Stimulated activated CD8-positive, alpha-beta memory T cell treated with anti-CD3 and anti-CD28 coated beads, Interleukin-4, amount 100 ng/mL, for 48 hours (primary cell): ENCODE measurements at regions not wholly inside any gene's neighbourhood (a gene's known extent, or its start where the extent isn't known, plus 50 kb on each side); places are given as distances from the start of the nearest gene placed in this dataset.
A peak's percentile ranks its signal among the peaks of the same experiment; 100 is the strongest.

Source experiments
- DNase-seq: peaks from one replicate; pipeline ENCODE4 v3.0.0-alpha.2; 2020

DNA sequence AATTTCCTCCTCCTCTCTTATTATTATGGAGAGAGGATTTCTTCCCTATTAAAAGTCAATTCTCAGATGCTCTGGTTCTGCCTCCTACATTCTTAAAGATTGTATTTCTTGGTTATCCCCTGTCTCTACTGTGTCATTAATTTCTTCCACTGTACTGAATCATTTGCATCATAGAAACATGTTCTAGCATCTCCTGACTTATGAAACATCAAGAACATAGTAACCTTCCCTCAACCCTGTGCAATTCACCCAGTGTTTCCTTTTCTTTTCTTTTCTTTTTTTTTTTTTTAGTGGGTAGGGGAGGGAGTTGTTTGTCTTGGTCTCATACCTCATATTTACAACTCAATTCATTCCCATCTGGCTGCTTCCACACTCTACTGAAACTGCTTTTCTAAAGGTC, 288.0 kb upstream of the PLET1 start:
- DNase-seq: no peak

DNA sequence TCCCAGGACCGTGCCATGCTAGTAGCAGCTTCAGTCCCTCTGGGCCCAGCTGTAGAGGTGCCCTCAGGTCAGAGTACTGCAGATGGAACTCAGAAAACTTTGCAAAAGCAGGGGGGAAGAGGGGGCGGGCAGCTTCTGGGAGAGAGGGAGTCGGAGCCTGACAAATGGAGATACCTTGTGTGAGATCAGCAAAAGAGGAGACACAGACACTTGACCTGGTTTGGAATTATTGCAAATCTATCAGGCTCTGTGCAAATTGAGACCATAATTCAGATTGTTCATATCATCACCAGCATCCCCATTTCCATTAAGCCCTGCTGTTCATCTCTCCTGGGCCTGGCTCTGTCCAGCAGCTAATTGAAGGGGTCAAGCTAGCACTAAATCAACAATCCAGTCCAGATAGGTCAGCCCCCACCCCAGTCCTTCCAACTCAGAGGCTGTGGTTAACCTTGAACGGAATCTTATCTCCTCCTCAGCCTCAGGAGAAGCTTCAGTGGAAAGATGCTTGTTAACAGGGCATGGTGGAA, 292.6 kb upstream of the PLET1 start:
- no peak for DNase-seq

DNA sequence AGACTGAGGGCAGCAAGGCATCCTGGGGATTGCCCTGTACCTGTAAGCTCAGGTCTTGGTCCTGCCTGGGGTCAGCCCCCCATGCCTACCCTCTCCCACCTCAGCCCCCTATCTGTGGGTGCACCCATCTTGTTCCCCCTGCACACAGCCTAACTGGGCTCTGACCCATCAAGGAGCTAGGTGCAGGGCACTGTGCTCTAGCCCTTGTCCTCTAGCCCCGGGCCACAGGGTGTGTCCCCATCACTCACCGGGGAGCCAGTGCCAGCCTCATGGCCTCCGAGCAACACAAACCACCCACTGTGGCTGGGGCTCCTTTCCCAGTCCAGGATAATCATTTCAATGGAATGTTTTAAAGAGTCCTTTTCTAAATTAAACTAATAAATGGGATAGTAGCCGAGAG, 293.9 kb upstream of the PLET1 start:
- no peak for DNase-seq

DNA sequence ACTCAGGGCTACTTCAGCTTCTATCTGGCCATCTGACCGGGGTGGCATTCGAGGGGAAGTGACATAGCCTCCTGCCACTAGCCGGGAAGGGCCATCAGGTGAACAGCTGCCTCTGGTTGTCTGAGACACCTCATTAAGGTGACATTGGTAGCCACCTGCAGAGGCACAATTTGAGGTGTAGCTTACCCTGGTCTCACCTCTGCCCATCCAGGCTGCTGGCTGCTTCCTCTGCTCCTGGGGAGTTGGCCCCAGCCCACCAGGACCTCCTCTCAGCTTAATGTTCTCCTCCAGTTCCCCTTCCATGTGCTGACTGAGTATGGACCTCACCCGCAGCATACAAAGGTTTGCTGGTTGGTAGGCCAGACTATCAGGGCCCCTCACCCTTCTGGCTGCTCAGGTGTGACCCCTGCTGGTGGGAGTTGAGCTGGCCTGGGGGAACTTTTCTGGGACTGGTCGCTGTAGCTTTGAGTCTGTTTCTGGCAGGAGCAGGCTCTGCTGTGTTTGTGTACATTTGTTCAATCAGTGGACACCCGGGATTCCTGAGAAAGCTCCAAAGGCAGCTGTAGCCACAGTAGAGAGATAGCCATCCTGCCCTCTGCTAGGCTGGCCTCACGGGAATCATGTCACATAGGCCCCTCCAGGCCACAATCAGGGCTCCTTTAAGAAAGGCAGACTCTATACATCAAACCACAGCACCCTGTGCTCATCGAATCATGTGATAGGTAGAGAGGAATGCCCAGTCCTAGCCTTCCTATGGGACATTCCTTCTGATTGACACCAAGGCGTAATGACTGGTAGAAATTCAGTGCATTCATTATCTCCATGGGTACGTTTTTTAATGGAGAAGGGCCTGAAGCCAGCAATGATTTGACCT, 295.1 kb upstream of the PLET1 start:
- DNase-seq: peak; percentile 90

DNA sequence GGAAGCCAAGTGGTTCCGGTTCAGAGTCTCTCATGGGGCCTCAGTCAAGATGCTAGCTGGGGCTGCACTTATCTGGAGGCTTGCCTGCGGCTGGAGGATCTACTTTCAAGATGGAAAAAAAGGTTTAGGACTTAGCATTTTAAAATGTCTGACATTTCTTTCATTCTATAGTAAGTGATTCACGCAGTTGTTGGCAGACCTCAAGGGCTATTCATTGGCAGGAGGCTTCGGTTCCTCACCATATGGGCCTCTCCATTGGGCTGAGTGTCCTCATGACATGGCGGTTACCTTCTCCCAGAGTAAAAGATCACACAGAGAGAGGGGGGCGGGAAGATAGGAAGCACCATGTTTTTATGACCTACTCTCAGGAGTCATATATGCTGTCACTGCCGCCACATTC, 298.0 kb upstream of the PLET1 start:
- DNase-seq: no peak

DNA sequence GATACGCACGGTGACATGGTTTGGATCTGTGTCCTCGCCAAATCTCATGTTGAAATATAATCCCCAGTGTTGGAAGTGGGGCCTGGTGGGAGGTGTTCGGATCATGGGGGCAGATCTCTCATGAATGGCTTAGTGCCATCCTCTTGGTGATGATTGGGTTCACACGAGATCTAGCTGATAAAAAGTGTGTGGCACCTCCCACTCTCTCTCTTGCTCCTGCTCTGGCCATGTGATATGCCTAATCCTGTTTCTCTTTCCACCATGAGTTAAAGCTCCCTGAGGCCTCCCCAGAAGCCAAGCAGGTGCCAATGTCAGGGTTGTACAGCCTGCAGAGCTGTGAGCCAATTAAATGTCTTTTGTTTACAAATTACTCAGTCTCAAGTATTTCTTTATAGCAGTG, 303.1 kb upstream of the PLET1 start:
- DNase-seq: no peak

DNA sequence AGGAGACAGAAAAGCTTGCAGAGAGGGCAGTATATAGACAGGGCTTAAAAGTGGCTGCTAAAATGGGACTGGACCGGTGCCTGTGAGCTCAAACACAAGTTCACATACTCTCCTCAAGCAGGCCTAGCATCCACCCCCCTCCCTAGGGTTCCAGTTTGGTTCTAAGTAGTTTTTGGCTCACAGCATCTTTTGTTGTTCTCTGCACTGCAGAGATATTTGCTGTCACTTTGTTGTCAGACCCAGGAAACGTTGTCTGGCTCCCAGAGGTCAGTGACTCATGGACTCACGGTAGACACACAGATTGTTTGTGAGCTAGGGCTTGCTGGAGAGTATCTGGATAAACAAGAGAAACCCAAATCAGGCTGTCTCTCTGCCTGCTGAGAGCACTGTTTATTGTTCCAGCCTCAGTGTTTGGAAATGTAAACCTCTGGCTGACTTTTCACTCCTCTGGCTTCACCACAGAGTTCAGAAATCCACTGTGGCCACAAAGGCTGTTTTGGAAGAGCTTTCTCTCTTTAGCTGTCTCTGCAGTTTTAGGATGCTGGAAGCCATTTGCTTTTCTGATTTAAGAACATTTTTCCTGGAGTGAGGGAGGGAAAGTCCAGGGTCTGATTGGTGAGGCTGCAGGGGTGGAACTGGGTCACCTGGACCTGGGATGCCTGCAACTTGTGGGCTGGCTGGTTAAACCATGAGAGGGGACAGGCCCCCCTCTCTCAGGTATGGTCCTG, 303.7 kb upstream of the PLET1 start:
- no peak for DNase-seq

DNA sequence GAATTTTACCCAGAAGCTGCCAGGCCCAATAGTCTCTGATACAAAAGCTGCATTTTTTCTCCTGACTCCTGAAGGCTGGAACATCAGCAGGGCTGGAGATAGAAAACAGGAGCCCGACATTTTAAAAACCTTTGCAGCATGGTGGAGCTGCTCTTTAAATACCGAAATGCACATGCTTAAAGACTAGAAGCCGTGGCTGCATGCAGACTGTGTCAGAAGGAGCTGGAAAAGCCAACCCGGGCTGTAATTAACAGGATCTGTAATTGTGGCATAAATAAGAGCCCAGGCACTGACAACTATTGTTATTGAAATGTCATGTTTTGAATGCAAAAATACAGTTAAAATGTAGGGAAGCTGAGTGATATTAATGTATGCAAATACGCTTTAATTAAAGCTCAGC, 304.9 kb upstream of the PLET1 start:
- no peak for DNase-seq

DNA sequence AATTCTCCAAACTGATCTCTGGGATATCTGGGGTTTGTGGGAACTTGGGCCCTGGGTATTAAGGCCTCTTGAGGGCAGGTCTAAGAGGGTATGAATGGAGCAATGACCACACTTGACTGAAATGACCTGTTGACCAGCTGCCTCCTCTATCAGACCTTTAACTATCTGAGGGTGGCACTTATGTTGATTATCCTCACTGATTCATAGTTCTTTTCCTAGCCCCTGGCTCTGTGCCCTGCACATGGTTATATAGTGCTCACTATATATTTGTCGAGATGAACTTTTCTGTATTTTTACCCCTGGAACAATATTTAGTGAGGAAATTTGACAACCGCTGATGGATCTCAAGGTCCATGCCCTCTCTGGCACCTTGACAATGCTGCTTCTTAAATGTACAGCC, 305.5 kb upstream of the PLET1 start:
- DNase-seq: no peak

DNA sequence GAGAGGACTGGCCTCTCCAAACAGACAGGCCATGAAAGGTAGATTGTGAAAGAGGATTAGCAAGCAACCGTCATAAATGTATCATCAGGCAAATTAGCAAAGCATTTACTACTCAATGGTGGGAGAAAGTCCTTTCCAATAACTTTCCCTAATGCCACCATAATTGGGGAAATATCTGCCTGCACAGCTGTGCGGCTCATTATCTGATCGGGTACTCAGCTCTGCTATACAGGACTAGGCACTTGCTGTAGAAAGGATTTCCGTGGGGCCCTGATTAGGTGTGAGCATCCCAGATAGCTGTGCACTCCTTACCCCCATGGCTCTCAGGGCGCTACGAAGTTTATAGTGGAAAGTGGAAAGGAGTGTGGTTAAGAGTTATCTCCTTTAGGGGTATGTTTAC, 309.7 kb upstream of the PLET1 start:
- DNase-seq: no peak

DNA sequence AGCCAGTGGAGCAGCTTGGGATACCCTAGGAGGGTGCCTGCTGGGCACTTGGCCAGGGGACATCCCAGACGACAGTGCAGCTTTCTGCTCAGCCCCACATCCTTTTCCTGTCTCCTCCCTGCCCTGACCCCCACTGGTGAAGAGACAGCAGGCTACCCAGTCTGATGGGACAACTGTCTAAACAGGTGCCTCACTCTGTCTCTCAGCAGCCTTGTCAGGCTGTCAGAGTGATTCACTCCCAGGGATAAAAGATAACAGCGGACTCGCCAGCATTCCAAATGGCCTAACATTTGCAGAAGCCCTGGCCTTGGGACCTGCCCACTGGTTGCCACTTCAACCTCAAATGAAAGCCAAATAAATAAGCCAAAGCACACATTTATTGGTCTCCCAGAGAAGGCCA, 318.6 kb upstream of the PLET1 start:
- DNase-seq: no peak

DNA sequence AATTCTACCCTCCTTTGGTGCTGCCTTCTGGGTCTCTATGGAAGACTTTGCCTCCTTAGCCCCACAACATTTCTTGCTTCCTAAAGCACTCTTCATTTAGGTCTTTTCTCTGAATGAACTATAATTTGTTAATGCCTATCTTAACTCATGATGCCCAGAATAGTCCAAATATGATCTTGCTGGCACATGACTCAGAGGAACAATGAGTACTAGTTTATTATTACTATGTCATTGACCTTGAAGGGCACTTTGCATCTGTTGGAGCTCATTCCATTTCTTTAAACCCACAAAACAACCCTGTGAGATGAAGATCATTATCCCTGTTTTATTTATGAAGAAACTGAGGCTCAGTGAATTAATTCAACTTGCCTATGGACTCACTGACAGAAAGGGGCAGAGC, 320.2 kb upstream of the PLET1 start:
- DNase-seq: no peak

DNA sequence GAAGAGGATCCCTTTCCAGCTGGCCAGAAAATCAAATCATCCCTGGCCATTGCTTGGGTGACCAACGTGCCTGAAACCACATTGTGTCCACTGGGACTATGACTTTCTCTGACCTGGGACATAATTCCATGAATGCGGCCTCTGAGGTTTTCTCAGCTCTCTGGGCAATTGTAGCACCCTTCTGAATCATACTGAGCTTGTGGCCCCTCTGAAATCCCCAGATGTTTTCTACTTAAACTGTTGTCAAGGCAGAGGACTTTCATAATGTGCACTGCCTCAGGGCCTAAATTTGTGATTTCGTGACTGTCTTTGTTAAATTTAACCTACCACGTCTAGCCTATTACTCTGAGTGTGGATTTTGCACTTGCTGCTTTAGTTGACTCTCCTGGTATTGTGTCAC, 321.1 kb upstream of the PLET1 start:
- DNase-seq: no peak

DNA sequence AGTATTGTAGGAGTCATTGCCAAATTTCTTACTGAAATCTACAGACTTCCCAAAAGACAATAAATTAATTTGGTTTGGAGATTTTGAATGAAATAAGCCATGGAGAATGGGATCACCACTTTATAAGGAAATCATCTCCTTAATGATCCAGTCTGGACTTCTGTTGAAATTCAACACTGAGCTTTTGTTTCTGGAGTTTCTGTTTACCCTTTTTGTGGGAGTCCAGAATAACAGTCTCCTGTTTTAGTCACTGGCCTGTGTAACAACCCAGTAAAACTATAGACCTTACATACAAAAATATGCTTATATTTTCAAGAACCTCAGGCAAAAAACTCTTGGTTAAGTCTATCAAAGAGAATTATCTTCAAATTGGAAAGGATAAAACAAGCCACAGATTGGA, 321.7 kb upstream of the PLET1 start:
- no peak for DNase-seq

DNA sequence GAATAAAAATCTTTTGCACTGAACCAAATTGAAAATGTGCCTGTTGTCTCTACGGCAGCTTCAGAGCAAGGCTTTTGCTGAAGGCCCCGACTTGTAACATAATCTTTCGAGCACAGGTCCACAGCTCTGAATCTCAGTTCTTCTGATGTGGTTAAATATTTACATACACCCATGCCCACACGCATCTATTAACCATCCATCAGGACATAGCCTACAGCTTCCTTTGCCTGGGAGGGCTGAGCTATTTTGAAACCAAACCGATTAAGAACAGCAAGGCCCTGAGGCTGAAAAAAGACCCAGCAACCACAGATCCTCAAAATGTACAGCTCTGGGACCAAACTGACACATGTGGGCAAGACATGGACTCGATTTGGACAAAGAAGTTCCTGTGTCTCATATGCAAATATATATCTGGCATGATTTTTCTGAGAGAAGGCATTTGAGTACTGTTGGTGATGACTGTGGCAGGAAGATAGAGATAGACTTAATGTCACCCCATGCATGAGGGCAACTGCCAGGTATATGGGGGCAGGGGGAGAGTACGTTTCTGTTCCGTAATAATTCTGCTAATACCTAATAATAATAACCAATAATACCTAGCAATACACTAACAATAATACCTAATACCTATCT, 322.7 kb upstream of the PLET1 start:
- no peak for DNase-seq

DNA sequence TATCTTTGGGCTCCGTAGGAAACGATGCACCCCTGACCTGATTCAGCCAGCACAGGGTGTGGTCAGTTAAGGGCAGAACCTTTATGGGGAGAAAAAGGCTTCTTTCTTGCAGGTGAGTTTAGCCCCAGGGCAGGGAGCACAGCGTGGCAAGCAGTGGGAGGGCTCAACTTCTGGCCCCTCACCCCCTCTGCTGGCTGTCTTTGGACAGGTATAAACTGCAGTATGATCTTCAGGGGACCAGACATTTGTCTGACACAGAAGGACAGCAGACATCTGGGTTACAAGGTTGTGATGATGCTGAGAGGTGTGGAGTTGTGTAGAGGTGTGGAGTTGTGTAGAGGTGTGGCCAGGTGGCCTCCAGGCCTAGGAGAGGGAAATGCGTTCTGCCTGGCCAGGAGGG, 324.0 kb upstream of the PLET1 start:
- DNase-seq: no peak

DNA sequence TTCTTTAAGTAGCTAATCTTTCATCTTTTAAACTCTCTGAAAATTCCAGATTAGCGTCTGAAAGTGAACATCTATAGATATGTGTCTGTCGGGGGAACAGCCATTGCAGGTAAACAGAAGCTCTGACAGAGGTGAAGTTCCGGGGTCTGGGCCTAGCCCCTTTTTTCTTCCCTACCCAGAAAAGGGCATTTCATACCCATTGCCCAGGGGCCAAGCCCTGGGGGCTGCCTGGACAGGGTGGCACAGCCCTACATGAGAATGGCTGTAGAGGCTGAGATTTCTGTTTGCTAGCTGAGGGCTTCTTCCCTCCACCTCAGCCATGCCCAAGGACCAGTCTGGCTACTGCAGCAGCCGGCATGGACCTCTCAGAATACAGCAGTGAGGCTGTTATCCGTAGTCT, 327.0 kb upstream of the PLET1 start:
- no peak for DNase-seq

DNA sequence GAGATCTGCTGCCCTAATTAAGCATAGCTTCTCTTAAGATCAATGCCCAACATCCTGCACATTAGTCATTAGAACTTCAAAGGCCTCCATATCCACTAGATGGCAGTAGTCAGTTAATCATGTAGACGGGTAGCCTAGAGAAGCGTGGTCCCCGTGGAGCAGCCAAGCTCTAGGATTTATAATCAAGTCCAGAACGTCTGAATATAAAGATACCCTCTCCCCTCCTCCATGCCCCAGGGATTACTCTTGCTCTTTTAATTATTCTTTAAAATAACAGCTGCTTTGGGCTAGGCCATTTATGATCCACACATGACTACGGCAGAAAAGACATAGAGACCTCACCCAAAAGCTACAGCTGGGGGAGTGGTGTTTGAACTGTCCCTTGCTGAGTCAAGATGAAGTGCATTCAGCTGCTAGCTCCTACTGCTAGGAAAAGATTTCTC, 327.6 kb upstream of the PLET1 start:
- DNase-seq: peak; percentile 48

DNA sequence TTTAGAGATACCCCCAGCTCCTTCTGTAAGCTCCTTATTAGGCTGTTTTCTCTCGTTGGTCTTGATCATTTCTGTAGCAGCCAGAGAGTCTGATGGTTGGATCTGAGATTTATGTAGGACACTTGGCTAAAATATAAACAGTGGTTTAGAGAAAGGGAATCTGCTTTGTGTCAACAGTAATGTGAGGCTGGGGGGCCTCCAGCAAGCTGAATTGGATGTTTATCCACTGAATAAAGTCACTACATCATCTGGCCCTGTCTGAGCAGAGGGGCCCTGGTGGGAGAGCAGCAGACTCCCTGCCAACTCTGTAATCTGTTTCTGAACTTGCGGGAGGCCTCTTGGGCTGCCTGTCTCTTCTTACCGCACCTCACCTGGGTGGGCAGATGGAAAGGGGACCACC, 328.5 kb upstream of the PLET1 start:
- no peak for DNase-seq

DNA sequence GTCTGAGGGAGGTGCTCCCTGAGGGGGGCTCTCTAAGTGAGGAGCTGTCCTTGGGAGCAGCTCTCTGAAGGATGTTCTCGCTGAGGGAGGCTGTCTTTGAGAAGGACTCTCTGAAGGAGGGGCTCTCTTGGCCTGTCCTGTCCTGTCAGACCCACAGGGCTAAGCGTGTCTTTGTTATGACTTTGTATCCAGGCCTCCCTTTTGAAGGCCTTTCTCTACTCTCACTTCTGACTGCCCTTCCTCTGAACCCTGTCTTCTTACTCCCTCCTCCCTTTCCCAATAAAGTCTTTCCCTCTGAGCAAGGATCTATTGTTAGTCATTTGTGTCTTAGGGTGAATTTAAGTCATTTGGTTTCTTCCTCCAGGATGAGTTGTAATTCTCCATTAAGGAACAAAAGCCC, 330.1 kb upstream of the PLET1 start:
- DNase-seq: no peak

DNA sequence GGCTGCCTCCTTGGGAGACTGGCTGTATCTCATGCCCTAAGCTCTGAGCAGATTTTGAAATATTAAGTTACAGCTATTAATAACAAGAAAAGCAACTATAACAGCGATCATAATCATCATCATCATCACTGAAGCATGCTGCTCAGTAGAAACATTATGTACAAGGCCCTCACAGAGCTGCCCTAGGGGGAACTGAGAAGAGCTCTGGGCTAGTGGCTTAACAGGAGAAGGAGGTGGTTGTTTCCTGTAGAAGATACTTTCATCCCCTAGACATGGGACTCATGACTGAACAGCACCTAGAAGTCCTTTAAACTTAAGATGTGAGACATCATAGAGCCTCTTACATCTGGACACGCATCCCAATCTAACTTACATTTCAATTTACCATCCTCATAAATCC, 332.8 kb upstream of the PLET1 start:
- DNase-seq: no peak

DNA sequence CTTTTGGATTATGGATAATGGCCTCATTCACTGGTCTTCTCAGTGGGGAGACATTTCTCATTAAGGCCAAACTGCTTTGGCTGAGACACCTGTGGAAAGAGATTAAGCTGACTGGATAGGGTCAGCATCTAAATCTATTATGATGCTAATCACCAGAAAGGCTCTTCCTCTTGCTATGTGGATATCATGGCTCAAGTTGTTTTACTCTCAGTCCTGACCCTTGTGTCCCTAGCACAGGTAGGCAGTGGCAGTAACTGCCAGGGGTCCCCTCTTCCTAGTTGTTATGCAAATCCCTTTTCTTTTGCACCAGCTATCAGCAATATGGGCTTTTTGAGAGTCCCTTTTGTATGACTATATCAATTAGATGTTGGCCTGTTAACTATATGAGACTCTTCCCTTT, 335.7 kb upstream of the PLET1 start:
- DNase-seq: no peak

DNA sequence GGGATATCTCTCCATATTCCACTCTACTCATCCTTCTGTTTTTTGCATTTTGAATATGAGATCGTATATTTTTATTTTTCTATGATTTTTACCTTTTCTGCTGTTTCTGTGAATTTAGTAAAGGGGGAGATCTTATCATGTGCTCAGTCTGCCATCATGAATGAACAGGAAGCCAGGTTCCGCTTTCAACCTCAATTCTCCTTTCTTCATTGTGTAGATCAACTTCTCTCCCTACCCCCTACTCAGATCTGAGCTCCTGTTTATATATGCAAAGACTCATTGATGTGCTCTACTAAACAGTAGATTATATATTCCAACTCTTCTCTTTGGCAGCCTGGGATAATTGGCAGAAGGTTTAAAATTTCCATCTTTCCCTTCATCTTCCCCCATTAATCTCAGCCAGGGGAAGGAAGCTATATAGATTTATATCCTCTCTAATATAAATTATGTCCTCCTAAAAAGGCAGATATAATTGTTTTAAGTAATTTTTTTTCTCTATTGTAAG, 336.7 kb upstream of the PLET1 start:
- no peak for DNase-seq

DNA sequence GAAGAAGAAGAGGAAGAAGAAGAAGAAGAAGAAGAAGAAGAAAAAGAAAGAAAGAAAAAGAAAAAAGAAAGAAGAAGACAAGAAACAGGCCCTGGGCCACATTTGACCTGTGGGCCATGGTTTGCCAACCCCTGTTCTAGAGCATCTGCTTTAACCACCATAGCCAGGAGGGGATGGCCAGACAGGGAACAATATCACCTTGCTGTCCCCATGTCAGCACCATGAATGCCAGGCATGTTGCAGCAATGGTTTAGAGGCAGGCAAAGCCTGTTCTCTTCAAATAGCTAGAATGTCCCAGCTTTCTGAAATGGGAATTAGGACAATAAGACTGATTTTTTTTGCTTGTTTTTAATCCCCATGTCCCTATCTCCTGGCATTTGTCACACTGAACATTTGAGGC, 338.6 kb upstream of the PLET1 start:
- DNase-seq: no peak
